ENCODE measurements at regions not wholly inside any gene's neighbourhood (a gene's known extent, or its start where the extent isn't known, plus 50 kb on each side); places are given as distances from the start of the nearest gene placed in this dataset.
"Not testable (repeated sequence)": the region's sequence is repeated elsewhere in the genome, so short reads cannot be mapped to it uniquely, and the experiment has no call there.

- Histone ChIP-seq H3K9me2 (replicated peaks; ENCODE audit: insufficient read depth, low read length) (no peaks in the 10 kb centered on the region), H3K27me3 (ENCODE audit: low read length) (no peaks in the 10 kb centered on the region; the same call in 1 of the 2 replicates), H4K20me1 (ENCODE audit: insufficient read depth, low read depth, low read length) (no peaks in the 10 kb centered on the region), H3K4me2 (ENCODE audit: low read depth, low read length, poor library complexity, severe bottlenecking) (no peak overlapping the region), H3K79me2 (ENCODE audit: low read length) (no peaks in the 10 kb centered on the region), H3K4me3 (ENCODE audit: low read length) (no peak overlapping the region), H3K9ac (ENCODE audit: low read length) (no peak overlapping the region), H3K9me3 (ENCODE audit: low read length) (no peaks in the 10 kb centered on the region), H3K36me3 (ENCODE audit: insufficient read depth, low read length) (no peaks in the 10 kb centered on the region), H3K4me1 (ENCODE audit: low read length) (no peaks in the 10 kb centered on the region), H3K27ac (ENCODE audit: low read length) (no peak overlapping the region), H2AFZ (ENCODE audit: low read length) (no peak overlapping the region)
- DNase-seq, result no peak
These were observed 304.0 kb downstream of the PRELID2 start for GRCh38 chr5:145531038-145531734.

- no peak overlapping the region for H2AFZ ChIP-seq (ENCODE audit: low read length)
- H3K9me2 ChIP-seq (replicated peaks; ENCODE audit: insufficient read depth, low read length), result no peaks in the 10 kb centered on the region
- H4K20me1 ChIP-seq (ENCODE audit: insufficient read depth, low read depth, low read length), result no peaks in the 10 kb centered on the region
- no peak overlapping the region for H3K27ac ChIP-seq (ENCODE audit: low read length)
- H3K4me1 ChIP-seq (ENCODE audit: low read length), result no peaks in the 10 kb centered on the region
- H3K27me3 ChIP-seq (ENCODE audit: low read length), result 0 out of 2 replicates have a peak, but pooled peaks cover 3% of the 10 kb centered on the region
- H3K36me3 ChIP-seq (ENCODE audit: insufficient read depth, low read length), result no peaks in the 10 kb centered on the region
- H3K4me3 ChIP-seq (ENCODE audit: low read length), result no peak overlapping the region
- no peak overlapping the region for H3K9ac ChIP-seq (ENCODE audit: low read length)
- no peaks in the 10 kb centered on the region for H3K79me2 ChIP-seq (ENCODE audit: low read length)
- no peaks in the 10 kb centered on the region for H3K9me3 ChIP-seq (ENCODE audit: low read length)
- DNase-seq, result no peak
- no peak overlapping the region for H3K4me2 ChIP-seq (ENCODE audit: low read depth, low read length, poor library complexity, severe bottlenecking)
These were observed 313.6 kb downstream of the PRELID2 start for GRCh38 chr5:145521523-145521922.

GRCh38 chr5:145521066-145521465 lies 314.1 kb downstream of the PRELID2 start:
- H3K4me2 ChIP-seq (ENCODE audit: low read depth, low read length, poor library complexity, severe bottlenecking), result no peak overlapping the region
- H4K20me1 ChIP-seq (ENCODE audit: insufficient read depth, low read depth, low read length), result no peaks in the 10 kb centered on the region
- no peak overlapping the region for H3K27ac ChIP-seq (ENCODE audit: low read length)
- 0 out of 2 replicates have a peak, but pooled peaks cover 3% of the 10 kb centered on the region for H3K27me3 ChIP-seq (ENCODE audit: low read length)
- H3K4me1 ChIP-seq (ENCODE audit: low read length), result no peaks in the 10 kb centered on the region
- no peaks in the 10 kb centered on the region for H3K36me3 ChIP-seq (ENCODE audit: insufficient read depth, low read length)
- H2AFZ ChIP-seq (ENCODE audit: low read length), result no peak overlapping the region
- H3K79me2 ChIP-seq (ENCODE audit: low read length), result no peaks in the 10 kb centered on the region
- no peak overlapping the region for H3K9ac ChIP-seq (ENCODE audit: low read length)
- no peaks in the 10 kb centered on the region for H3K9me2 ChIP-seq (replicated peaks; ENCODE audit: insufficient read depth, low read length)
- H3K4me3 ChIP-seq (ENCODE audit: low read length), result no peak overlapping the region
- no peaks in the 10 kb centered on the region for H3K9me3 ChIP-seq (ENCODE audit: low read length)
- DNase-seq, result no peak

- H3K9me3 ChIP-seq (ENCODE audit: low read length), result no peaks in the 10 kb centered on the region
- no peak overlapping the region for H3K9ac ChIP-seq (ENCODE audit: low read length)
- no peak for DNase-seq
- no peak overlapping the region for H3K4me2 ChIP-seq (ENCODE audit: low read depth, low read length, poor library complexity, severe bottlenecking)
- no peaks in the 10 kb centered on the region for H3K79me2 ChIP-seq (ENCODE audit: low read length)
- H3K27me3 ChIP-seq (ENCODE audit: low read length), result 0 out of 2 replicates have a peak, but pooled peaks cover 3% of the 10 kb centered on the region
- H2AFZ ChIP-seq (ENCODE audit: low read length), result no peak overlapping the region
- H3K4me3 ChIP-seq (ENCODE audit: low read length), result no peak overlapping the region
- H3K27ac ChIP-seq (ENCODE audit: low read length), result no peak overlapping the region
- H3K36me3 ChIP-seq (ENCODE audit: insufficient read depth, low read length), result no peaks in the 10 kb centered on the region
- no peaks in the 10 kb centered on the region for H3K9me2 ChIP-seq (replicated peaks; ENCODE audit: insufficient read depth, low read length)
- no peaks in the 10 kb centered on the region for H3K4me1 ChIP-seq (ENCODE audit: low read length)
- H4K20me1 ChIP-seq (ENCODE audit: insufficient read depth, low read depth, low read length), result no peaks in the 10 kb centered on the region
These were observed 314.8 kb downstream of the PRELID2 start for GRCh38 chr5:145520335-145520734.

- H3K27me3 ChIP-seq (ENCODE audit: low read length); H3K9me3 ChIP-seq (ENCODE audit: low read length); H2AFZ ChIP-seq (ENCODE audit: low read length); H3K4me2 ChIP-seq (ENCODE audit: low read depth, low read length, poor library complexity, severe bottlenecking); H4K20me1 ChIP-seq (ENCODE audit: insufficient read depth, low read depth, low read length); H3K9ac ChIP-seq (ENCODE audit: low read length); H3K79me2 ChIP-seq (ENCODE audit: low read length); H3K4me1 ChIP-seq (ENCODE audit: low read length); H3K36me3 ChIP-seq (ENCODE audit: insufficient read depth, low read length); DNase-seq; H3K4me3 ChIP-seq (ENCODE audit: low read length); H3K9me2 ChIP-seq (replicated peaks; ENCODE audit: insufficient read depth, low read length); H3K27ac ChIP-seq (ENCODE audit: low read length): not testable (repeated sequence)
These were observed 317.6 kb downstream of the PRELID2 start for GRCh38 chr5:145517588-145517987.

GRCh38 chr5:145511351-145511750 lies 323.8 kb downstream of the PRELID2 start:
- no peaks in the 10 kb centered on the region for H3K4me1 ChIP-seq (ENCODE audit: low read length)
- no peaks in the 10 kb centered on the region for H3K27me3 ChIP-seq (ENCODE audit: low read length)
- H3K9me3 ChIP-seq (ENCODE audit: low read length), result no peaks in the 10 kb centered on the region
- H3K9ac ChIP-seq (ENCODE audit: low read length), result no peak overlapping the region
- no peak for DNase-seq
- no peaks in the 10 kb centered on the region for H4K20me1 ChIP-seq (ENCODE audit: insufficient read depth, low read depth, low read length)
- H3K9me2 ChIP-seq (replicated peaks; ENCODE audit: insufficient read depth, low read length), result no peaks in the 10 kb centered on the region
- no peak overlapping the region for H3K4me2 ChIP-seq (ENCODE audit: low read depth, low read length, poor library complexity, severe bottlenecking)
- no peak overlapping the region for H2AFZ ChIP-seq (ENCODE audit: low read length)
- no peak overlapping the region for H3K27ac ChIP-seq (ENCODE audit: low read length)
- H3K4me3 ChIP-seq (ENCODE audit: low read length), result no peak overlapping the region
- no peaks in the 10 kb centered on the region for H3K79me2 ChIP-seq (ENCODE audit: low read length)
- H3K36me3 ChIP-seq (ENCODE audit: insufficient read depth, low read length), result no peaks in the 10 kb centered on the region

GRCh38 chr5:145510769-145511168 lies 324.4 kb downstream of the PRELID2 start:
- Histone ChIP-seq H3K79me2 (ENCODE audit: low read length) (no peaks in the 10 kb centered on the region), H3K4me2 (ENCODE audit: low read depth, low read length, poor library complexity, severe bottlenecking) (no peak overlapping the region), H3K9me3 (ENCODE audit: low read length) (no peaks in the 10 kb centered on the region), H3K27ac (ENCODE audit: low read length) (no peak overlapping the region), H3K9ac (ENCODE audit: low read length) (no peak overlapping the region), H3K4me1 (ENCODE audit: low read length) (no peaks in the 10 kb centered on the region), H3K36me3 (ENCODE audit: insufficient read depth, low read length) (no peaks in the 10 kb centered on the region), H3K4me3 (ENCODE audit: low read length) (no peak overlapping the region), H3K27me3 (ENCODE audit: low read length) (no peaks in the 10 kb centered on the region), H3K9me2 (replicated peaks; ENCODE audit: insufficient read depth, low read length) (0 out of 2 replicates have a peak, but pooled peaks cover 2% of the 10 kb centered on the region), H2AFZ (ENCODE audit: low read length) (no peak overlapping the region), H4K20me1 (ENCODE audit: insufficient read depth, low read depth, low read length) (no peaks in the 10 kb centered on the region)
- no peak for DNase-seq

- no peak overlapping the region for H3K4me2 ChIP-seq (ENCODE audit: low read depth, low read length, poor library complexity, severe bottlenecking)
- no peak for DNase-seq
- H3K4me1 ChIP-seq (ENCODE audit: low read length), result no peaks in the 10 kb centered on the region
- H3K4me3 ChIP-seq (ENCODE audit: low read length), result no peak overlapping the region
- H4K20me1 ChIP-seq (ENCODE audit: insufficient read depth, low read depth, low read length), result no peaks in the 10 kb centered on the region
- no peaks in the 10 kb centered on the region for H3K27me3 ChIP-seq (ENCODE audit: low read length)
- H3K9me3 ChIP-seq (ENCODE audit: low read length), result no peaks in the 10 kb centered on the region
- no peak overlapping the region for H3K27ac ChIP-seq (ENCODE audit: low read length)
- no peak overlapping the region for H2AFZ ChIP-seq (ENCODE audit: low read length)
- no peak overlapping the region for H3K9ac ChIP-seq (ENCODE audit: low read length)
- H3K36me3 ChIP-seq (ENCODE audit: insufficient read depth, low read length), result no peaks in the 10 kb centered on the region
- H3K9me2 ChIP-seq (replicated peaks; ENCODE audit: insufficient read depth, low read length), result 0 out of 2 replicates have a peak, but pooled peaks cover 2% of the 10 kb centered on the region
- H3K79me2 ChIP-seq (ENCODE audit: low read length), result no peaks in the 10 kb centered on the region
These were observed 324.8 kb downstream of the PRELID2 start for GRCh38 chr5:145510324-145510723.
